ENCODE measurements at regions not wholly inside any gene's neighbourhood (a gene's known extent, or its start where the extent isn't known, plus 50 kb on each side); places are given as distances from the start of the nearest gene placed in this dataset.

- TF ChIP-seq, protein P1, sequence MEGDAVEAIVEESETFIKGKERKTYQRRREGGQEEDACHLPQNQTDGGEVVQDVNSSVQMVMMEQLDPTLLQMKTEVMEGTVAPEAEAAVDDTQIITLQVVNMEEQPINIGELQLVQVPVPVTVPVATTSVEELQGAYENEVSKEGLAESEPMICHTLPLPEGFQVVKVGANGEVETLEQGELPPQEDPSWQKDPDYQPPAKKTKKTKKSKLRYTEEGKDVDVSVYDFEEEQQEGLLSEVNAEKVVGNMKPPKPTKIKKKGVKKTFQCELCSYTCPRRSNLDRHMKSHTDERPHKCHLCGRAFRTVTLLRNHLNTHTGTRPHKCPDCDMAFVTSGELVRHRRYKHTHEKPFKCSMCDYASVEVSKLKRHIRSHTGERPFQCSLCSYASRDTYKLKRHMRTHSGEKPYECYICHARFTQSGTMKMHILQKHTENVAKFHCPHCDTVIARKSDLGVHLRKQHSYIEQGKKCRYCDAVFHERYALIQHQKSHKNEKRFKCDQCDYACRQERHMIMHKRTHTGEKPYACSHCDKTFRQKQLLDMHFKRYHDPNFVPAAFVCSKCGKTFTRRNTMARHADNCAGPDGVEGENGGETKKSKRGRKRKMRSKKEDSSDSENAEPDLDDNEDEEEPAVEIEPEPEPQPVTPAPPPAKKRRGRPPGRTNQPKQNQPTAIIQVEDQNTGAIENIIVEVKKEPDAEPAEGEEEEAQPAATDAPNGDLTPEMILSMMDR (conservative IDR thresholded peaks at IDR 0.05; ENCODE audit: low read depth, low read length) = no peak
- no peak for TF ChIP-seq EZH2 (IDR thresholded peaks at IDR 0.05; ENCODE audit: borderline replicate concordance, low read depth, low read length, poor library complexity, severe bottlenecking)
Measured at GRCh38 chrX:104342065-104342464, 87.3 kb upstream of the ESX1 start.
